ENCODE measurements at regions not wholly inside any gene's neighbourhood (a gene's known extent, or its start where the extent isn't known, plus 50 kb on each side); places are given as distances from the start of the nearest gene placed in this dataset.

DNA sequence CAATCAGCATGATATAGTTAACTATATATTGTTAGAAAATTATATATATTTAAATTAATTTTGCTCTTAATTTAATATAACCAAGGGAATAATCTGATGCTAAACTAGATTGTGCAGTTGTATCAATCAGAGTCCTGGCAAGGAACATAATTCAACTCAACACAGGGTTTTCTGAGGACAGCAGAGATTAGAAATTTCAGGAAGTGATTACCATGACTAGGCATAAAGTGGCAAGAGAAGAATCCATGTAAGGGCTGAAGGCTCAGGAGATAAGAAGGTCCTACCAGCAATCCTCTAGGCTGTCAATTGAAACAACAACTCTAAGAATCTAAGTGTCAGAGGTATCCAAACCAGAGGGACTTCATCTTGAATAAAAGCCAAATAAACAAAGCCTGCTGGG, 807.8 kb downstream of the DSC3 start:
- Histone ChIP-seq H2AFZ (ENCODE audit: low read length) (no peak overlapping the region), H3K36me3 (ENCODE audit: insufficient read depth, low read length) (no peaks in the 10 kb centered on the region), H3K27me3 (ENCODE audit: insufficient read depth, low read length, poor library complexity, severe bottlenecking) (no peaks in the 10 kb centered on the region), H4K20me1 (ENCODE audit: insufficient read depth, low read length, poor library complexity, severe bottlenecking) (no peaks in the 10 kb centered on the region), H3K9ac (ENCODE audit: low read depth, low read length, poor library complexity, severe bottlenecking) (no peak overlapping the region), H3K4me3 (ENCODE audit: low read length, poor library complexity, severe bottlenecking) (no peak overlapping the region), H3K4me2 (ENCODE audit: low read depth, low read length, poor library complexity, severe bottlenecking) (no peak overlapping the region), H3K9me3 (ENCODE audit: insufficient read depth, low read depth, low read length) (no peaks in the 10 kb centered on the region), H3F3A (ENCODE audit: low read depth) (no peaks in the 10 kb centered on the region), H3K9me2 (replicated peaks; ENCODE audit: low read depth, low read length) (no peaks in the 10 kb centered on the region), H3K79me2 (ENCODE audit: insufficient read depth, low read length) (no peaks in the 10 kb centered on the region), H3K4me1 (ENCODE audit: insufficient read depth, low read length, poor library complexity, severe bottlenecking) (no peaks in the 10 kb centered on the region)
- TF ChIP-seq EZH2phosphoT487 (IDR thresholded peaks at IDR 0.05; ENCODE audit: borderline replicate concordance) = no peak
- TF ChIP-seq, protein P1, sequence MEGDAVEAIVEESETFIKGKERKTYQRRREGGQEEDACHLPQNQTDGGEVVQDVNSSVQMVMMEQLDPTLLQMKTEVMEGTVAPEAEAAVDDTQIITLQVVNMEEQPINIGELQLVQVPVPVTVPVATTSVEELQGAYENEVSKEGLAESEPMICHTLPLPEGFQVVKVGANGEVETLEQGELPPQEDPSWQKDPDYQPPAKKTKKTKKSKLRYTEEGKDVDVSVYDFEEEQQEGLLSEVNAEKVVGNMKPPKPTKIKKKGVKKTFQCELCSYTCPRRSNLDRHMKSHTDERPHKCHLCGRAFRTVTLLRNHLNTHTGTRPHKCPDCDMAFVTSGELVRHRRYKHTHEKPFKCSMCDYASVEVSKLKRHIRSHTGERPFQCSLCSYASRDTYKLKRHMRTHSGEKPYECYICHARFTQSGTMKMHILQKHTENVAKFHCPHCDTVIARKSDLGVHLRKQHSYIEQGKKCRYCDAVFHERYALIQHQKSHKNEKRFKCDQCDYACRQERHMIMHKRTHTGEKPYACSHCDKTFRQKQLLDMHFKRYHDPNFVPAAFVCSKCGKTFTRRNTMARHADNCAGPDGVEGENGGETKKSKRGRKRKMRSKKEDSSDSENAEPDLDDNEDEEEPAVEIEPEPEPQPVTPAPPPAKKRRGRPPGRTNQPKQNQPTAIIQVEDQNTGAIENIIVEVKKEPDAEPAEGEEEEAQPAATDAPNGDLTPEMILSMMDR (conservative IDR thresholded peaks at IDR 0.05; ENCODE audit: low read length) = no peak

DNA sequence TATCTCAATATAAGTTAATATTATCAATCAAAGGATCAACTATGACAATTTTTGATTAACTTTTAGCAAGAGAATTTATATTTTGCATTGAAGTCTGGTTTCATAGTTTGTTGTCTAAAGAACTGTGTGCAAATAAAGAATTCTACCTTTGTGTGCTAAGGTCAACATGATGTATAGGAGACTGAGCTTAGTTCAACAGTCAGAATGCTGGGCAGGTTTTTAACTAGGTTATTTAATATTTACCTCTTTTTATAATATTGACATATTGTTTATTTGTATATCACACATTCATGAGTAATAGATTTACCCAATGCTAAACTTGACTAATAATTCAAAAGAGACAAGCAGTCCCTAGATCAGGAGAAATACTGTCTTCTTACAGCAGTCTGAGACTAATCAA, 831.4 kb downstream of the DSC3 start:
- no peak overlapping the region for H2AFZ ChIP-seq (ENCODE audit: low read length)
- TF ChIP-seq, protein P1 (conservative IDR thresholded peaks at IDR 0.05; ENCODE audit: low read length) = no peak
- no peak for TF ChIP-seq EZH2phosphoT487 (IDR thresholded peaks at IDR 0.05; ENCODE audit: borderline replicate concordance)
- H3K9me3 ChIP-seq (ENCODE audit: insufficient read depth, low read depth, low read length) = no peaks in the 10 kb centered on the region
- H3K9me2 ChIP-seq (replicated peaks; ENCODE audit: low read depth, low read length) = no peaks in the 10 kb centered on the region
- no peaks in the 10 kb centered on the region for H3F3A ChIP-seq (ENCODE audit: low read depth)
- no peak overlapping the region for H3K4me3 ChIP-seq (ENCODE audit: low read length, poor library complexity, severe bottlenecking)
- no peaks in the 10 kb centered on the region for H3K27me3 ChIP-seq (ENCODE audit: insufficient read depth, low read length, poor library complexity, severe bottlenecking)
- no peaks in the 10 kb centered on the region for H3K36me3 ChIP-seq (ENCODE audit: insufficient read depth, low read length)
- no peaks in the 10 kb centered on the region for H4K20me1 ChIP-seq (ENCODE audit: insufficient read depth, low read length, poor library complexity, severe bottlenecking)
- H3K4me2 ChIP-seq (ENCODE audit: low read depth, low read length, poor library complexity, severe bottlenecking) = no peak overlapping the region
- no peaks in the 10 kb centered on the region for H3K79me2 ChIP-seq (ENCODE audit: insufficient read depth, low read length)
- H3K4me1 ChIP-seq (ENCODE audit: insufficient read depth, low read length, poor library complexity, severe bottlenecking) = no peaks in the 10 kb centered on the region
- H3K9ac ChIP-seq (ENCODE audit: low read depth, low read length, poor library complexity, severe bottlenecking) = no peak overlapping the region

DNA sequence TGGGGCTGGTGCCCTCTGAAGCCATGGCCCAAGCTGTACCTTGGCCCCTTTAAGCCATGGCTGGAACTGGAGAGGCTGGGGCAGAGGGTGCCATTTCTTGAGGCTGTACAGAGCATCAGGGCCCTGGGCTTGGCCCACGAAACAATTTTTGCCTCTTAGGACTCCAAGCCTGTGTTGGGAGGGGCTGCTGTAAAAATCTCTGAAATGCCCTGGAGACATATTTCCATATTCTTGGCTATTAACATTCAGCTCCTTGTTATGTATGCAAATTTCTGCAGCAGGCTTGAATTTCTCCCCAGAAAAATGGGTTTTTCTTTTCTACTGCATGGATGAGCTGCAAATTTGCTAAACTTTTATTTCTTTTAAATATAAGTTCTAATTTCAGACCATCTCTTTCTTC, 834.0 kb downstream of the DSC3 start:
- TF ChIP-seq EZH2phosphoT487 (IDR thresholded peaks at IDR 0.05; ENCODE audit: borderline replicate concordance) = no peak
- TF ChIP-seq, protein P1 (conservative IDR thresholded peaks at IDR 0.05; ENCODE audit: low read length) = no peak
- no peaks in the 10 kb centered on the region for H3K9me2 ChIP-seq (replicated peaks; ENCODE audit: low read depth, low read length)
- no peak overlapping the region for H3K4me3 ChIP-seq (ENCODE audit: low read length, poor library complexity, severe bottlenecking)

More for the DNA sequence above, 834.0 kb downstream of the DSC3 start:
- Histone ChIP-seq H3F3A (ENCODE audit: low read depth) (no peaks in the 10 kb centered on the region), H3K9ac (ENCODE audit: low read depth, low read length, poor library complexity, severe bottlenecking) (no peak overlapping the region), H3K36me3 (ENCODE audit: insufficient read depth, low read length) (no peaks in the 10 kb centered on the region), H4K20me1 (ENCODE audit: insufficient read depth, low read length, poor library complexity, severe bottlenecking) (no peaks in the 10 kb centered on the region), H3K27me3 (ENCODE audit: insufficient read depth, low read length, poor library complexity, severe bottlenecking) (no peaks in the 10 kb centered on the region), H3K79me2 (ENCODE audit: insufficient read depth, low read length) (no peaks in the 10 kb centered on the region), H3K4me1 (ENCODE audit: insufficient read depth, low read length, poor library complexity, severe bottlenecking) (no peaks in the 10 kb centered on the region), H3K9me3 (ENCODE audit: insufficient read depth, low read depth, low read length) (no peaks in the 10 kb centered on the region), H3K4me2 (ENCODE audit: low read depth, low read length, poor library complexity, severe bottlenecking) (no peak overlapping the region), H2AFZ (ENCODE audit: low read length) (no peak overlapping the region)
